Ovary (tissue), 3 donors: ENCODE measurements at regions not wholly inside any gene's neighbourhood (a gene's known extent, or its start where the extent isn't known, plus 50 kb on each side); places are given as distances from the start of the nearest gene placed in this dataset.

Experiments used
- POLR2A ChIP-seq: fragments of 450-650 bp; IDR thresholded peaks from one replicate; pipeline ENCODE4 v1.6.1; 2017; ENCODE audit warnings: antibody characterized with exemption, mild to moderate bottlenecking, moderate library complexity
- TF ChIP-seq, protein P1 (sequence below), 3 donors: fragments of 450-650 bp in 2 of 3; fragments of 200-600 bp in 1 of 3; IDR thresholded peaks; one replicate each; pipeline versions ENCODE4 v1.5.1 to v1.8.0; 2016 to 2022; ENCODE audit warnings: antibody characterized with exemption in 3 of 3, mild to moderate bottlenecking in 1 of 3
- donor health status: DM: no; HTN: no; CAD: no.

DNA sequence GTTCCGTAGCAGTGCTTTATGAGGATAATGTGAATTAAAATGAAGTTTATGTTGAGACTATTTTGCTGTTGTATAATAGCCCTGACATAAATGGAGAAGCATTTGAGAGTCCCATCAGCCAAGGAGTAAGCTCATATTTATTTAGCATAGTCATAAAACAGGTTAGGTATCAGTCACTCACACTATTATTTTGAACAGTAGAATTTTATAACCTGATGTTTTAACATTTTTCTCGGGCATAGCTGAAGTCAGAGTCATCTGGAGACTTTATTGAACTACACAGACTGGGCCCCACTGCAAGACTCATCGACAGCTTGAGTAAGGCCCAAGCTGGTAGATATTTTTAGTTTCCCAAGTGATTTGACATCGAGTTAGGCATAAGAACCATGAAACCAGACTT is 620.3 kb upstream of the WWC1 start:
- TF ChIP-seq, protein P1, sequence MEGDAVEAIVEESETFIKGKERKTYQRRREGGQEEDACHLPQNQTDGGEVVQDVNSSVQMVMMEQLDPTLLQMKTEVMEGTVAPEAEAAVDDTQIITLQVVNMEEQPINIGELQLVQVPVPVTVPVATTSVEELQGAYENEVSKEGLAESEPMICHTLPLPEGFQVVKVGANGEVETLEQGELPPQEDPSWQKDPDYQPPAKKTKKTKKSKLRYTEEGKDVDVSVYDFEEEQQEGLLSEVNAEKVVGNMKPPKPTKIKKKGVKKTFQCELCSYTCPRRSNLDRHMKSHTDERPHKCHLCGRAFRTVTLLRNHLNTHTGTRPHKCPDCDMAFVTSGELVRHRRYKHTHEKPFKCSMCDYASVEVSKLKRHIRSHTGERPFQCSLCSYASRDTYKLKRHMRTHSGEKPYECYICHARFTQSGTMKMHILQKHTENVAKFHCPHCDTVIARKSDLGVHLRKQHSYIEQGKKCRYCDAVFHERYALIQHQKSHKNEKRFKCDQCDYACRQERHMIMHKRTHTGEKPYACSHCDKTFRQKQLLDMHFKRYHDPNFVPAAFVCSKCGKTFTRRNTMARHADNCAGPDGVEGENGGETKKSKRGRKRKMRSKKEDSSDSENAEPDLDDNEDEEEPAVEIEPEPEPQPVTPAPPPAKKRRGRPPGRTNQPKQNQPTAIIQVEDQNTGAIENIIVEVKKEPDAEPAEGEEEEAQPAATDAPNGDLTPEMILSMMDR (IDR thresholded peaks at IDR 0.05): no peak
- TF ChIP-seq POLR2A: no peak
